ENCODE measurements at regions not wholly inside any gene's neighbourhood (a gene's known extent, or its start where the extent isn't known, plus 50 kb on each side); places are given as distances from the start of the nearest gene placed in this dataset.
A peak's percentile ranks its signal among the peaks of the same experiment; 100 is the strongest.

DNA sequence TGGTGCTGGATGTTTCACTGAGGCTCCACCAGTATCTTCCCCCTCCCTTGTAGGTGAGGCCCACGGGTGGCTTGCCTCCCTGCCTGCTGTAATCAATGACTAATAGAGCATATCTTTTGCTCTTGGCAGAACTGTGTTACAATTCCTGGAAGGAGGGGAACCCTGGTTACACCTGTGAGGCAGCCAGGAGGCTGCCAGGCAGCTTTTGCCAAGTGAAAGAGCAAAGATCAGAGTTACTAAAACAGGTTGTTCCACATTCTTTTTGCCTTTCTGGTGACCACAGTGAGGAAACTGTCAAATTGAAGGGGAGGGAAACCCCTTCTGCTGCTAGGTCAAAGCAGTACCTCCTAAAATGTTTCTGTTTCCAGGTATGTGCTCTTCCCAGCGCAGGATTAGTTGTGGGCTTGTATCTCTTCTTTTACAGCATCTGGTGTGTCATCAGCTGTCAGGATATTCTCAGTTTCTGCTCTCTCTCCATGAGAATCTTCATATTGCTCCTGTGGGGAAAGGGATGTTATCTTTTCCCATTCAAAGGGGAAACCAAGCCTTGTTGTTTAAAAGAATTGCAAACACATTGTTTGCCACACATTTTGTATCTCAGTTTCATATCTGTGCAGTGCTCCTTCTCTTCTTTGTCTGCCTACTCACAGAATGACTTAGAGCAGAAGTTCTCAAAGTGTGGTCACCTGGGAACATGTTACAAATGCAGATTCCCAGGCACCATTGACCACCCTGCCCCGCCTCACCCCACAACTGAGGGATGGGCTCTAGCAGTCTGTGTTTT is 137.4 kb upstream of the UMPS start:
- Histone ChIP-seq H3K27me3 (ENCODE audit: control insufficient read depth, insufficient read depth, low read length) (no peaks in the 10 kb centered on the region), H3K27ac (ENCODE audit: low read depth, low read length) (no peak overlapping the region), H3K4me1 (ENCODE audit: control insufficient read depth, insufficient read depth, low read length) (peaks cover 3% of the 10 kb centered on the region), H3K9me3 (ENCODE audit: control insufficient read depth, insufficient read depth, low read length) (no peaks in the 10 kb centered on the region), H3K4me3 (ENCODE audit: low read depth, low read length) (no peak overlapping the region), H3K36me3 (ENCODE audit: control insufficient read depth, insufficient read depth, low read length) (no peaks in the 10 kb centered on the region)
- WGBS (ENCODE audit: insufficient coverage): 100% methylated on average over 1 of the region's 3 CpGs
- no peak for DNase-seq (ENCODE audit: low read depth in 4 of 6, low spot score in 6 of 6)

DNA sequence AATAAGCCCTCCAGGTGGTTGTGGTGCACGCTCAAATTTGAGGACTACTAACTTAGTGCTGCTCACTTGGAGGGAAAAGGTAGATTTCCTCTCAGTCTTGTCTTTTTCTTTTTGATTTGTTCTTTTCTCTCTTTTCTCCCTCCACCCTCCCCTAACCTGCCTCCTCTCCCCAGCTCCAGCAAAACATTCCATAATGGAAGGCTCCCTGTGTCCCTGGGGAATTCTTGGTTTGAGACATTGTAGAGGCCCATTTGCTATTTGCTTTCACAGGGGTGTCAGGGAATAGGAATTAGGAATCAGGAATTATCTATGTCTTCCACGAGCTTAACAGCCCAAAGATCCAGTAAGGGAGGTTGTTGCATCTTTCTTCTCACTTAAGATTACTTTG is 136.8 kb upstream of the UMPS start:
- Histone ChIP-seq H3K27me3 (ENCODE audit: control insufficient read depth, insufficient read depth, low read length) (no peaks in the 10 kb centered on the region), H3K27ac (ENCODE audit: low read depth, low read length) (no peak overlapping the region), H3K9me3 (ENCODE audit: control insufficient read depth, insufficient read depth, low read length) (no peaks in the 10 kb centered on the region), H3K4me3 (ENCODE audit: low read depth, low read length) (no peak overlapping the region), H3K4me1 (ENCODE audit: control insufficient read depth, insufficient read depth, low read length) (peaks cover 3% of the 10 kb centered on the region), H3K36me3 (ENCODE audit: control insufficient read depth, insufficient read depth, low read length) (no peaks in the 10 kb centered on the region)
- DNase-seq (ENCODE audit: low read depth in 4 of 6, low spot score in 6 of 6): no peak
- WGBS (ENCODE audit: insufficient coverage): no CpG with 5 or more reads among the region's 2 CpGs

DNA sequence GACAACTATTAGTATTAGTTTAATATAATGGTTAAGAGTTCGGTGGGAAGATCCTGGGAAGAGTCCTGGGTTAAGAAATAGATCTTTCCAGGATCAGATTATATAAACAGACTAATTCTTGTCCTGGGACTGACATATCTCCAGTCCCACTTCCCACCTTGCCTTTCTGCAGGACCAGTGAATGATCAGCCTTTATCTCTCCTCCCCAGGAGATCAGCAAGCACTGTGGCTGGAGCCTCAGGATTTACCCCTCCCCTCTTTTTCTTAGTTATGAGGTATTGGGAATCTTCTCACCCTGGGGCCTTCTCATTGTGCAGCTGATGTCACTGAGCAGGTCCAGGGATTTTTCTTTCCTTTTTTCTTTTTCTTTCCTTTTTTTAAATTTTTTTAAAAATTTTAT is 135.7 kb upstream of the UMPS start:
- no peak for DNase-seq (ENCODE audit: low read depth in 4 of 6, low spot score in 6 of 6)
- H3K36me3 ChIP-seq (ENCODE audit: control insufficient read depth, insufficient read depth, low read length): no peaks in the 10 kb centered on the region
- no peak overlapping the region for H3K27ac ChIP-seq (ENCODE audit: low read depth, low read length)
- no peak overlapping the region for H3K4me3 ChIP-seq (ENCODE audit: low read depth, low read length)
- WGBS (ENCODE audit: insufficient coverage): no CpG with 5 or more reads among the region's 1 CpG
- H3K4me1 ChIP-seq (ENCODE audit: control insufficient read depth, insufficient read depth, low read length): peaks cover 3% of the 10 kb centered on the region
- H3K27me3 ChIP-seq (ENCODE audit: control insufficient read depth, insufficient read depth, low read length): no peaks in the 10 kb centered on the region
- no peaks in the 10 kb centered on the region for H3K9me3 ChIP-seq (ENCODE audit: control insufficient read depth, insufficient read depth, low read length)

DNA sequence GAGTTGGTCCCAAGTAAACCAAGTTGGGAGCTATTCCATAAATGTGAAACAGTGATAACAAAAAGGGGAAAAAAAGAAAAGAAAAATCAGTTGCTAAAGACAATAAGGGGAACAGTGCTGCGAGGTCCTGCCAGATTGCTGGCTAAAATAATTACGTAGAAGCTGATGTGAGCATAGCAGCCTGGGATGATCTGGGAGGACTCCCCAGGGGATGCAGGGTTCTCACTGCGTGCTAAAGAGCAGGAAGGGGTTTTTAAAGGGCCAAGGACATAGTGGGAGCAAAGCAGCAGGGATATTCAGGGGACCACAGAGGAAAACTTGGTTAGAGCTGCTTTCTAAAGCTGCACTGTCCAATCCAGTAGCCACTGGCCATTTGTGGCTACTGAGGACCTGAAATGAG is 133.0 kb upstream of the UMPS start:
- Histone ChIP-seq H3K4me3 (ENCODE audit: low read depth, low read length) (no peak overlapping the region), H3K36me3 (ENCODE audit: control insufficient read depth, insufficient read depth, low read length) (no peaks in the 10 kb centered on the region), H3K27me3 (ENCODE audit: control insufficient read depth, insufficient read depth, low read length) (no peaks in the 10 kb centered on the region), H3K27ac (ENCODE audit: low read depth, low read length) (no peak overlapping the region), H3K4me1 (ENCODE audit: control insufficient read depth, insufficient read depth, low read length) (peaks cover 3% of the 10 kb centered on the region), H3K9me3 (ENCODE audit: control insufficient read depth, insufficient read depth, low read length) (no peaks in the 10 kb centered on the region)
- 42% methylated on average over 3 of the region's 3 CpGs for WGBS (ENCODE audit: insufficient coverage)
- DNase-seq (ENCODE audit: low read depth in 4 of 6, low spot score in 6 of 6): no peak

DNA sequence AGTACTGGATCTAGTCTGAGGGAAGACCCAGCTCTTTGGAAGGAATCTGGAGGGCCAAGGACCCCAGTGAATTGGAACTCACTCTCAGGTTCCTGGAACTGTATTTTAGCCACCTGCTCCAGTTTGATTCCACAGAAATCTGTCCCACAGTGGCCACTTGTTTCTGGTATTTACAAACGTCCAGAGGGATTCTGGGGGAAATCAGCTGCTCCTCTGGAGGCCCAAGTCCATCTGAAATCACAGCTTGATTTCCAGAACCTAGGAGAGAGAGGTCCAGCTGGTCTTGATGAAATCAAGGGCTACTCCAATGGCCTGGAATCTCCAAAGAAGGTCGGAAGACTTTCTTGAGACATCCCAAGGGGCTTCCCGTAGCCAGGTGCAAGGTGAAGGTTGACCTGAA is 132.3 kb upstream of the UMPS start:
- no peaks in the 10 kb centered on the region for H3K4me1 ChIP-seq (ENCODE audit: control insufficient read depth, insufficient read depth, low read length)
- H3K36me3 ChIP-seq (ENCODE audit: control insufficient read depth, insufficient read depth, low read length): no peaks in the 10 kb centered on the region
- H3K27me3 ChIP-seq (ENCODE audit: control insufficient read depth, insufficient read depth, low read length): no peaks in the 10 kb centered on the region
- no peaks in the 10 kb centered on the region for H3K9me3 ChIP-seq (ENCODE audit: control insufficient read depth, insufficient read depth, low read length)
- H3K27ac ChIP-seq (ENCODE audit: low read depth, low read length): no peak overlapping the region
- 100% methylated on average over 2 of the region's 3 CpGs for WGBS (ENCODE audit: insufficient coverage)
- no peak for DNase-seq (ENCODE audit: low read depth in 4 of 6, low spot score in 6 of 6)
- H3K4me3 ChIP-seq (ENCODE audit: low read depth, low read length): no peak overlapping the region

DNA sequence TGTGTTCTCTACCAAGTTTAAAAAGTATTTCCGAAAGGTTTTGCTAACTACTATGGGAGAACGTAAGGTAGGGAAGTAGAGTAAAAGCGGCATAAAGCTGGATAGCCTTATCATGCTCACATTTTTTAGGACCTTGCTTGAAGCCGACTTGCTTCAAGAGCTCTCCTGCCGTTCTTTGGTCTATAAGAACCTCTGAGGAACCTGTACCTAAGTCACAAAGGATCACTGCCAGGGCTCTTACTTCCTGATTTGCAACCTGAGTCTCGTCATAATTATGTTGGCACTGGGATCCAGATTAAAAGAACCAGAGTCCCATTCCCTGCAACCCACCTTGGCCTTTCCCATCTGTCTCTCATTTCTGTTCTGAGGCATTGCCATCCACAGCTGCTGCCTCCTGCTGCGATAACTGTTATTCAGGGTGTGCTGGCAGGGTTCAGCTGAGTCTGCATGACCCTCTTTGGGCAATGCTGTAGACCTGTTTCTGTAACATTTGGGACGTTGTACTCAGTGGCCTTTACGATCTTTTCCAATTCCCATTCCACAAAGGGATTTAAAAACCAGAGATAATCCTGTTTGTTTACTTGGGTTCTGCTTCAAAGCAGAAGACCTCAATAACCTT is 131.0 kb upstream of the UMPS start:
- H3K27me3 ChIP-seq (ENCODE audit: control insufficient read depth, insufficient read depth, low read length): no peaks in the 10 kb centered on the region
- H3K36me3 ChIP-seq (ENCODE audit: control insufficient read depth, insufficient read depth, low read length): no peaks in the 10 kb centered on the region
- peak in 1 of 6 donors; percentile 30 for DNase-seq (ENCODE audit: low read depth in 4 of 6, low spot score in 6 of 6)
- no peak overlapping the region for H3K27ac ChIP-seq (ENCODE audit: low read depth, low read length)
- no peaks in the 10 kb centered on the region for H3K4me1 ChIP-seq (ENCODE audit: control insufficient read depth, insufficient read depth, low read length)
- WGBS (ENCODE audit: insufficient coverage): 68% methylated on average over 5 of the region's 9 CpGs
- H3K4me3 ChIP-seq (ENCODE audit: low read depth, low read length): no peak overlapping the region
- H3K9me3 ChIP-seq (ENCODE audit: control insufficient read depth, insufficient read depth, low read length): no peaks in the 10 kb centered on the region

DNA sequence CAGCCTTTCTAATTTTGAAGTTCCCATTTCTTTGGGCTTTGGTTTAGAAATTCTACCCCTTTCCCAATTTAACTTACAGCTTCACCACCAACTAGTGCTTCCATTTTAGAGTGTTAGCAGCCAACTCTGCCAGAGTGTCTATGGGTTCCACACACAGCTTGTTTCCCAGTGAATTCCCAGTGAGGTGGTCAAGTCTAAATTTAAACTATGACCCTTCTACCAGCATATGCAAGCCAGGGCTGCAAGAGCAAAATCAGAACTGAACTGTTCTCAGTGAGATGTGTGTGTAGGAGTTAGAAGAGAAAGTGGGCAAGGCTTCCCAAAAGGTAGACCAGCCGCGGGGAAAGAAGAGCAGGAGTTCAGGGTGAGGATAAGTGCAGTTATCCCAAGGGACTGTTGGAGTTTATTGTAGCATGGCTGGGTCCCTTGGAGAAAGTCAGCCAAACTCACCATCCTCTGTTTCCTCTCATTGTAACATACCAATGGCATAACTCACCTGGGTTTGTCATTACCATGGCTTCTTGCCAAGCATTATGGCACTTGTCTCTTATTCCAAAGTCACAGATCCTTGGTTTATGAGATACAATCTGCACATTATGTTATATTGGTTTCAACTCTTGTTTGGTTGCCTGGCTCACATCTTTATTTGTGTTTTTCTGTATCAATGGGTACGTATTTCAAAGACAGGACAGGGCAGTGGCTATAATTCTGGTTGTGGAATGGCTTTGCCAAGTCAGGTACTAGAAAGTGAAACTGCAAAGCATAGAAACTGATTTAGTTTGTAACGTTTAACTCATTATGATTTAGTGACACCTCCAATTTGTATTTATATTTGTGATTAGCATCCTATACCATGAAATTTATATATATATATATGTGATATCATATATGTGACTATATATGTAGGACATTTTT is 130.2 kb upstream of the UMPS start:
- no peak for DNase-seq (ENCODE audit: low read depth in 4 of 6, low spot score in 6 of 6)
- Histone ChIP-seq H3K27me3 (ENCODE audit: control insufficient read depth, insufficient read depth, low read length) (no peaks in the 10 kb centered on the region), H3K4me1 (ENCODE audit: control insufficient read depth, insufficient read depth, low read length) (no peaks in the 10 kb centered on the region), H3K9me3 (ENCODE audit: control insufficient read depth, insufficient read depth, low read length) (no peaks in the 10 kb centered on the region), H3K27ac (ENCODE audit: low read depth, low read length) (no peak overlapping the region), H3K36me3 (ENCODE audit: control insufficient read depth, insufficient read depth, low read length) (no peaks in the 10 kb centered on the region), H3K4me3 (ENCODE audit: low read depth, low read length) (no peak overlapping the region)
- 100% methylated on average over 1 of the region's 4 CpGs for WGBS (ENCODE audit: insufficient coverage)

DNA sequence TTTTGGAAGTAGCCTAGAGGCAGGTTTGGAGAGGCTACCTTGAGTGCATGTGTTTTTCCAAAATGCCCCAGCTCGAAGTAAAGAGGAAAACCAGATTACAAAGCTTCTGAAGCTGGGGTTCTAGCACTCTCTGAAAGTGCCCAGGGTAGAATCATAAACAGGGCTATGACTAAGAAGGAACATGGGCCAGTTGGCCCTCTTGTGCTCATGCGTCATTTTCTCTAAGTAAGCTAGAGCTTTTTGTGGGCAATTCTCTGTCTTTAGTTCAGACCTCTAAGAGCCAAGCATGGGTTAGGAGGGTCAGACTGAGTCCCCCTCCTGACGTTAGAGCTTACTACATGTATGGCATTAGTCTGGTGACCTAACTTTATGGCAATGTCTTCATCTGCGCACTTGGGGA is 129.5 kb upstream of the UMPS start:
- Histone ChIP-seq H3K4me1 (ENCODE audit: control insufficient read depth, insufficient read depth, low read length) (no peaks in the 10 kb centered on the region), H3K36me3 (ENCODE audit: control insufficient read depth, insufficient read depth, low read length) (no peaks in the 10 kb centered on the region), H3K9me3 (ENCODE audit: control insufficient read depth, insufficient read depth, low read length) (no peaks in the 10 kb centered on the region), H3K27me3 (ENCODE audit: control insufficient read depth, insufficient read depth, low read length) (no peaks in the 10 kb centered on the region), H3K4me3 (ENCODE audit: low read depth, low read length) (no peak overlapping the region), H3K27ac (ENCODE audit: low read depth, low read length) (no peak overlapping the region)
- WGBS (ENCODE audit: insufficient coverage): 93% methylated on average over 3 of the region's 4 CpGs
- DNase-seq (ENCODE audit: low read depth in 4 of 6, low spot score in 6 of 6): no peak

DNA sequence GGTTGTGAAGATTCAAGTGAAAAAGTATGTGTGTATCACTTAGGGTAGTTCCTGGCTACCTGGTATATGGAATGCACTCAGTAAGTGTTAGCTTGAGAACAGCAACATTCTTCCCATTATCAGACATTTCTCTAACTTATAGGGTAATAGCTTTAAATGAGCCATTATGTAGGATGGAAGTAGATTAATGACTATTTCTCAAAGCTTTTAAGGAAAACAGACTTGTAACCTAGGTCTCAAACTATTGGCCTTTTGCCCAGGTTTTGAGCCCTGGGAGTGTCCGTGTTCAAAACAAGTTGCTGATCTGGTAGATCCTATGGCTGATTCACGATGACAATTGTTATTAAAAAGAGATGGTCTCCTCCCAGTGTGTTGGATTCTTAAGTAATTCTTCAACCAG is 129.1 kb upstream of the UMPS start:
- H3K27ac ChIP-seq (ENCODE audit: low read depth, low read length): no peak overlapping the region
- WGBS (ENCODE audit: insufficient coverage): no CpG with 5 or more reads among the region's 2 CpGs
- no peak for DNase-seq (ENCODE audit: low read depth in 4 of 6, low spot score in 6 of 6)

More for the DNA sequence above, 129.1 kb upstream of the UMPS start:
- H3K36me3 ChIP-seq (ENCODE audit: control insufficient read depth, insufficient read depth, low read length): no peaks in the 10 kb centered on the region
- H3K27me3 ChIP-seq (ENCODE audit: control insufficient read depth, insufficient read depth, low read length): no peaks in the 10 kb centered on the region
- H3K4me3 ChIP-seq (ENCODE audit: low read depth, low read length): no peak overlapping the region
- no peaks in the 10 kb centered on the region for H3K9me3 ChIP-seq (ENCODE audit: control insufficient read depth, insufficient read depth, low read length)
- no peaks in the 10 kb centered on the region for H3K4me1 ChIP-seq (ENCODE audit: control insufficient read depth, insufficient read depth, low read length)
